Suprapubic skin (tissue), 3 donors: ENCODE measurements at regions not wholly inside any gene's neighbourhood (a gene's known extent, or its start where the extent isn't known, plus 50 kb on each side); places are given as distances from the start of the nearest gene placed in this dataset.

Experiments
- CTCF ChIP-seq, 2 donors: fragments of 200-600 bp in 1 of 2; fragments of 450-650 bp in 1 of 2; sonication (generic) in 1 of 2; IDR thresholded peaks; one replicate each; pipeline ENCODE4 v1.5.1; 2016 to 2019; ENCODE audit warnings: antibody characterized with exemption in 2 of 2, mild to moderate bottlenecking in 1 of 2, moderate library complexity in 1 of 2
- EP300 ChIP-seq: sonication (generic); formaldehyde crosslinking; IDR thresholded peaks from one replicate; pipeline ENCODE4 v1.6.1; 2017; ENCODE audit warnings: antibody characterized with exemption
- POLR2A ChIP-seq, 2 donors: fragments of 450-650 bp; IDR thresholded peaks; one replicate each; pipeline ENCODE4 v1.6.1; 2017; ENCODE audit warnings: antibody characterized with exemption in 2 of 2, mild to moderate bottlenecking in 2 of 2, moderate library complexity in 2 of 2

GRCh38 chr6:128631031-128631430, 110.6 kb upstream of the PTPRK start:
- no peak for TF ChIP-seq CTCF (IDR thresholded peaks at IDR 0.05)
- TF ChIP-seq POLR2A (IDR thresholded peaks at IDR 0.05): no peak
- no peak for TF ChIP-seq EP300
